A549 (cell line): ENCODE measurements at regions not wholly inside any gene's neighbourhood (a gene's known extent, or its start where the extent isn't known, plus 50 kb on each side); places are given as distances from the start of the nearest gene placed in this dataset.

Experiments used
- CTCF ChIP-seq: fragments of >200 bp; sonication (Bioruptor Twin); formaldehyde crosslinking; IDR thresholded peaks from 3 replicates; pipeline ENCODE4 v1.5.1; 2016
- EHF ChIP-seq: fragments of 250-450 bp; sonication (Bioruptor Pico); IDR thresholded peaks from 2 replicates; pipeline ENCODE4 v1.5.0; 2020; ENCODE audit warnings: mild to moderate bottlenecking
- EP300 ChIP-seq, 2 experiments: fragments of >200 bp; sonication (Bioruptor Twin); formaldehyde crosslinking; IDR thresholded peaks; 2 replicates in 1 of 2; 3 replicates in 1 of 2; pipeline ENCODE4 v1.6.1; 2016 to 2017
- FOSL2 ChIP-seq, 2 experiments: fragments of 450-650 bp in 1 of 2; fragments of >200 bp in 1 of 2; sonication (Bioruptor Twin) in 1 of 2; formaldehyde crosslinking; IDR thresholded peaks; 2 replicates each; pipeline versions ENCODE4 v1.5.0 to v1.6.1; 2016 to 2020; ENCODE audit warnings: mild to moderate bottlenecking in 1 of 2, moderate library complexity in 1 of 2
- MAZ ChIP-seq: fragments of 150-350 bp; IDR thresholded peaks from 2 replicates; pipeline ENCODE4 v1.6.1; 2014; ENCODE audit warnings: antibody characterized with exemption, low read depth, low read length, borderline replicate concordance
- MYC ChIP-seq: IDR thresholded peaks from 2 replicates; pipeline ENCODE4 v1.6.1; 2012; ENCODE audit warnings: mild to moderate bottlenecking, inconsistent platforms, low read length, improper control_type of control experiment, borderline replicate concordance
- POLR2A ChIP-seq: IDR thresholded peaks from 2 replicates; pipeline ENCODE4 v1.6.1; 2012; ENCODE audit warnings: mild to moderate bottlenecking, low read length
- RAD21 ChIP-seq, 2 experiments: fragments of >200 bp in 1 of 2; sonication (Bioruptor Twin) in 1 of 2; formaldehyde crosslinking in 1 of 2; IDR thresholded peaks in 1 of 2; conservative IDR thresholded peaks in 1 of 2; 2 replicates in 1 of 2; 3 replicates in 1 of 2; pipeline ENCODE4 v1.6.1; 2012 to 2018; ENCODE audit warnings: inconsistent platforms in 1 of 2
- RCOR1 ChIP-seq: fragments of 150-350 bp; IDR thresholded peaks from 2 replicates; pipeline ENCODE4 v1.6.1; 2014; ENCODE audit warnings: antibody characterized with exemption, low read length, low read depth
- RFX5 ChIP-seq: fragments of 450-650 bp; IDR thresholded peaks from 2 replicates; pipeline ENCODE4 v1.7.1; 2014; ENCODE audit warnings: antibody characterized with exemption, mild to moderate bottlenecking, moderate library complexity
- SREBF2 ChIP-seq: fragments of 450-650 bp; IDR thresholded peaks from 2 replicates; pipeline ENCODE4 v1.6.1; 2014; ENCODE audit warnings: mild to moderate bottlenecking, moderate library complexity
- TF ChIP-seq, protein P1 (sequence below): fragments of 200-600 bp; sonication (generic); IDR thresholded peaks from 2 replicates; pipeline ENCODE4 v1.6.1; 2016; ENCODE audit warnings: antibody characterized with exemption, mild to moderate bottlenecking, moderate library complexity
- TF ChIP-seq, protein P2 (sequence below): IDR thresholded peaks from 2 replicates; pipeline ENCODE4 v1.6.1; 2012

DNA sequence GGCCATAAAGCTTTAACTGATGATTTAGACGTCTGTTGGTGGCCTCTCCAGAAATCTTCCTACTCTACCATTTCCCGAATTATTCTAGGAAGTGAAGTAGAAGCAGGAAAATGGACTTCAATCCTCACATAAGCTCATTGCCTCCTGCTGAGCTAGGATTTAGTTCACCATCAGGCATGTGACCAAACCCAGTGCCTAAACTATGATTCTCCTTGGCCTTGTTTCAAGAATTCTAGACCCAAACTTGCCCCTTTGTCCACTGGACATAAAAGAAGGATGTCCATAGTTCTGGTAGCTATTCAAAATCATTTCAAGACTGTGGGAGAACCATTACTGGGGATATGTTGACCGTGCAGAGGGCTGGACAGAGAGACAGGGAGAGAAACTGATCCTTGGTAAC lies 105.8 kb downstream of the C12orf50 start:
- TF ChIP-seq POLR2A (no peak), RCOR1 (no peak), MAZ (no peak), EP300 (IDR thresholded peaks at IDR 0.05) (no peak), MYC (no peak), SREBF2 (no peak), FOSL2 (IDR thresholded peaks at IDR 0.05) (no peak), FOSL2 (CRISPR knock-in tag; IDR thresholded peaks at IDR 0.05) (no peak), RFX5 (no peak), RAD21 (conservative IDR thresholded peaks at IDR 0.05 in 1 of 2, IDR thresholded peaks at IDR 0.05 in 1 of 2) (no peak), CTCF (no peak), EHF (CRISPR knock-in tag) (no peak)
- TF ChIP-seq, protein P1, sequence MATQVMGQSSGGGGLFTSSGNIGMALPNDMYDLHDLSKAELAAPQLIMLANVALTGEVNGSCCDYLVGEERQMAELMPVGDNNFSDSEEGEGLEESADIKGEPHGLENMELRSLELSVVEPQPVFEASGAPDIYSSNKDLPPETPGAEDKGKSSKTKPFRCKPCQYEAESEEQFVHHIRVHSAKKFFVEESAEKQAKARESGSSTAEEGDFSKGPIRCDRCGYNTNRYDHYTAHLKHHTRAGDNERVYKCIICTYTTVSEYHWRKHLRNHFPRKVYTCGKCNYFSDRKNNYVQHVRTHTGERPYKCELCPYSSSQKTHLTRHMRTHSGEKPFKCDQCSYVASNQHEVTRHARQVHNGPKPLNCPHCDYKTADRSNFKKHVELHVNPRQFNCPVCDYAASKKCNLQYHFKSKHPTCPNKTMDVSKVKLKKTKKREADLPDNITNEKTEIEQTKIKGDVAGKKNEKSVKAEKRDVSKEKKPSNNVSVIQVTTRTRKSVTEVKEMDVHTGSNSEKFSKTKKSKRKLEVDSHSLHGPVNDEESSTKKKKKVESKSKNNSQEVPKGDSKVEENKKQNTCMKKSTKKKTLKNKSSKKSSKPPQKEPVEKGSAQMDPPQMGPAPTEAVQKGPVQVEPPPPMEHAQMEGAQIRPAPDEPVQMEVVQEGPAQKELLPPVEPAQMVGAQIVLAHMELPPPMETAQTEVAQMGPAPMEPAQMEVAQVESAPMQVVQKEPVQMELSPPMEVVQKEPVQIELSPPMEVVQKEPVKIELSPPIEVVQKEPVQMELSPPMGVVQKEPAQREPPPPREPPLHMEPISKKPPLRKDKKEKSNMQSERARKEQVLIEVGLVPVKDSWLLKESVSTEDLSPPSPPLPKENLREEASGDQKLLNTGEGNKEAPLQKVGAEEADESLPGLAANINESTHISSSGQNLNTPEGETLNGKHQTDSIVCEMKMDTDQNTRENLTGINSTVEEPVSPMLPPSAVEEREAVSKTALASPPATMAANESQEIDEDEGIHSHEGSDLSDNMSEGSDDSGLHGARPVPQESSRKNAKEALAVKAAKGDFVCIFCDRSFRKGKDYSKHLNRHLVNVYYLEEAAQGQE, result no peak
- TF ChIP-seq, protein P2, sequence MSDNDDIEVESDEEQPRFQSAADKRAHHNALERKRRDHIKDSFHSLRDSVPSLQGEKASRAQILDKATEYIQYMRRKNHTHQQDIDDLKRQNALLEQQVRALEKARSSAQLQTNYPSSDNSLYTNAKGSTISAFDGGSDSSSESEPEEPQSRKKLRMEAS, result no peak
